ENCODE measurements at regions not wholly inside any gene's neighbourhood (a gene's known extent, or its start where the extent isn't known, plus 50 kb on each side); places are given as distances from the start of the nearest gene placed in this dataset.

DNA sequence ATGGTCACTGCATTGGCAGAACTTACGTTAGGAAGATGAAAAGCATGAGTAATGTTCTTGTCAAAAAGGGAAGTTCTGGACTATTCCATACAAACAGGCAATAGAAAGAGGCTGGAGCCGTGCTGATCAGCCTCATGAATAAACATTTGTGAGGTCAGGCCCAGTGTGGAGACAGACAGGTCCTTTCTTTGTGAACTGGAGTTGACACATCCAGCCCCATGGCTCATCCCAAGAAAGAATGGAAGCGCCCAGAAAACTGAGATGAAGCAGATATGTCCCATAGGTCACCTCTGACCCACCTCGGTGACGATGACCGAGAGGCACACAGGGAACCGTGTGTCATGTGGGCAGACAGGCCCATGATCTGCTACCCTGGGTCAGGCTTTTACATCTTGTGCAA, 276.0 kb upstream of the SGK1 start:
- no peaks in the 10 kb centered on the region for H3K27me3 Mint-ChIP-seq
- DNase-seq (ENCODE audit: low spot score, unreplicated experiment), result no peak
- H3K4me1 Mint-ChIP-seq (ENCODE audit: low read depth), result peaks cover 5% of the 10 kb centered on the region
- H3K4me3 Mint-ChIP-seq (ENCODE audit: low read depth), result no peak overlapping the region
- TF ChIP-seq, protein P1, sequence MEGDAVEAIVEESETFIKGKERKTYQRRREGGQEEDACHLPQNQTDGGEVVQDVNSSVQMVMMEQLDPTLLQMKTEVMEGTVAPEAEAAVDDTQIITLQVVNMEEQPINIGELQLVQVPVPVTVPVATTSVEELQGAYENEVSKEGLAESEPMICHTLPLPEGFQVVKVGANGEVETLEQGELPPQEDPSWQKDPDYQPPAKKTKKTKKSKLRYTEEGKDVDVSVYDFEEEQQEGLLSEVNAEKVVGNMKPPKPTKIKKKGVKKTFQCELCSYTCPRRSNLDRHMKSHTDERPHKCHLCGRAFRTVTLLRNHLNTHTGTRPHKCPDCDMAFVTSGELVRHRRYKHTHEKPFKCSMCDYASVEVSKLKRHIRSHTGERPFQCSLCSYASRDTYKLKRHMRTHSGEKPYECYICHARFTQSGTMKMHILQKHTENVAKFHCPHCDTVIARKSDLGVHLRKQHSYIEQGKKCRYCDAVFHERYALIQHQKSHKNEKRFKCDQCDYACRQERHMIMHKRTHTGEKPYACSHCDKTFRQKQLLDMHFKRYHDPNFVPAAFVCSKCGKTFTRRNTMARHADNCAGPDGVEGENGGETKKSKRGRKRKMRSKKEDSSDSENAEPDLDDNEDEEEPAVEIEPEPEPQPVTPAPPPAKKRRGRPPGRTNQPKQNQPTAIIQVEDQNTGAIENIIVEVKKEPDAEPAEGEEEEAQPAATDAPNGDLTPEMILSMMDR (IDR thresholded peaks at IDR 0.05; ENCODE audit: unreplicated experiment), result no peak
- no peaks in the 10 kb centered on the region for H3K9me3 Mint-ChIP-seq (ENCODE audit: low read depth)
- no peaks in the 10 kb centered on the region for H3K36me3 Mint-ChIP-seq (ENCODE audit: insufficient read depth)
- H3K27ac Mint-ChIP-seq, result no peak overlapping the region

DNA sequence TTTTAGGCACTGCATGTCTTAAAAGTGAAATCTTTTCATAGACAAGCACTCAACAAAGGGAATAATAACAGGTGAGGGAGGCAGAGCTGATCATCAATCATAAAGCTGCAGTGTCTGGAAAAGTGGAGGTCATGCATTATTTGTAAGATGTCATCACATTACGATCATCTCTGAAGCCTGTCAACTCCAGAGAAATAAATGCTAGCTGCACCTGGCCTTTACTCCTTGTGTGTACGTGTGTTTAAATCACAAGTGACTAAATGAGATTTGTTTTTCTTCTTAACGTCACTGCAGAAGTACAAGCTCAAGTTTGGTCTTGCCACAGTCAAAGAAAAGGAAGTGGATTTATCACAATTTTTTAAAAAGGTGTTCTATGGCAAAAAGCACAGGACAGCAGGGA, 275.5 kb upstream of the SGK1 start:
- Mint-ChIP-seq H3K4me1 (ENCODE audit: low read depth) (peaks cover 5% of the 10 kb centered on the region), H3K4me3 (ENCODE audit: low read depth) (no peak overlapping the region), H3K9me3 (ENCODE audit: low read depth) (no peaks in the 10 kb centered on the region), H3K27ac (no peak overlapping the region), H3K36me3 (ENCODE audit: insufficient read depth) (no peaks in the 10 kb centered on the region), H3K27me3 (no peaks in the 10 kb centered on the region)
- no peak for DNase-seq (ENCODE audit: low spot score, unreplicated experiment)
- TF ChIP-seq, protein P1 (IDR thresholded peaks at IDR 0.05; ENCODE audit: unreplicated experiment), result no peak

DNA sequence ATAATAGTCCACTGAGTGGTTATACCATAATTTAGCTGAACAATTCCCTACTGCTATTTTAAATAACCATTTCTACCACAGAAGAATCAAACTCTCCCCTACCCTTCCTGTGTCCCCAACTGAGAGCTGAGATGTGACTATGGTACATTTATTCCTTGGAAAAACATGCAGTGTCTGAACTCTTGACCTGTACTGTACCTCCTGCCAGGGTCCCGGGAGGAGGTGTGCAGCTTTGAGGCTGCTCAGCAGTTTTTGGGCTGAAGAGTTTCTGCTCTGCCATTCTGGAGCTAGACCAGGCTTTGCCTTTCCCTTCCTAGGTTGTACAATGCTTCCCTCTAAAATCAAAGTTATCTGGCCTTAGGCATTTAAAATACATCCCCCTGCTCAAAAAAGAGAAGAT, 275.1 kb upstream of the SGK1 start:
- Mint-ChIP-seq H3K27ac (no peak overlapping the region), H3K4me3 (ENCODE audit: low read depth) (no peak overlapping the region), H3K4me1 (ENCODE audit: low read depth) (peaks cover 5% of the 10 kb centered on the region), H3K9me3 (ENCODE audit: low read depth) (no peaks in the 10 kb centered on the region), H3K27me3 (no peaks in the 10 kb centered on the region), H3K36me3 (ENCODE audit: insufficient read depth) (no peaks in the 10 kb centered on the region)
- TF ChIP-seq, protein P1 (IDR thresholded peaks at IDR 0.05; ENCODE audit: unreplicated experiment), result no peak
- no peak for DNase-seq (ENCODE audit: low spot score, unreplicated experiment)

DNA sequence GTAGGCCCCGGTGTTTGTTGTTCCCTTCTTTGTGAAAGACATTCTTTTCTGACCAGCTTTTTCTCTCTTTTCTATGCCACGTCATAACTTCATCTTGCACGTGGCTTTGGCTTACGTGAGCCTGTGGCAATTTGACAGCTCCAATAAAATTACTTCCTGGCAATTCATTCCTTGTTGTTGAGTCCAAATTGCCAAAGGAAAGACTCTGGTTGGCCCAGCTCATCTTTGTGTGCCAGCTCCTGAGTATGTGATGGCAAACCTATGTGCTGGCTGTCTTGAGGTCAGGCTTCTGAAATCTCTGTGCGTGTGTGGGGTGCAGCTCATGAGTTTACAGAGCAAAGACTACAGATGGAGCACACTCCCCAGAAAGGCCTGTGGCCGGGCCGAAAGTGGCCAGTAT, 272.5 kb upstream of the SGK1 start:
- H3K27me3 Mint-ChIP-seq, result no peaks in the 10 kb centered on the region
- no peak overlapping the region for H3K27ac Mint-ChIP-seq
- no peak overlapping the region for H3K4me3 Mint-ChIP-seq (ENCODE audit: low read depth)
- H3K9me3 Mint-ChIP-seq (ENCODE audit: low read depth), result no peaks in the 10 kb centered on the region
- no peak for DNase-seq (ENCODE audit: low spot score, unreplicated experiment)
- H3K36me3 Mint-ChIP-seq (ENCODE audit: insufficient read depth), result no peaks in the 10 kb centered on the region
- TF ChIP-seq, protein P1 (IDR thresholded peaks at IDR 0.05; ENCODE audit: unreplicated experiment), result no peak
- peaks cover 5% of the 10 kb centered on the region for H3K4me1 Mint-ChIP-seq (ENCODE audit: low read depth)

DNA sequence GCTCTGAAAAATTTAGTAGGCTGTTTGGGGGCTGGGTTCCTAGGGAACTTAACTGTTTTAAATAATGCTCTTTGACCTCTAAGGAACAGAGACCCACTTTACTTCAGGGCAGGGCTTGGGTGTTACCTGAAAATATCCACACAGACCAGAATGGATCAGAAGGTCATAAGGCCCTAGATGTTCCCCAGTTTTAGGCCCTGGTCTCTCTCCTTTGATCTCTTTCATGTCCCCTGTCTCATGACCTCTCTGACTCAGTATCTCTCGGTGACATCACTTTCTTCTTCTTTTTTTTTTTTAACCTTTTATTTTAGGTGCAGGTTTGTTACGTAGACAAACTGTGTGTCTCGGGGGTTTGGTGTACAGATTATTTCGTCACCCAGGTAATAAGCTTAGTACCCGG, 272.1 kb upstream of the SGK1 start:
- Mint-ChIP-seq H3K27me3 (no peaks in the 10 kb centered on the region), H3K27ac (no peak overlapping the region), H3K9me3 (ENCODE audit: low read depth) (no peaks in the 10 kb centered on the region), H3K4me1 (ENCODE audit: low read depth) (peaks cover 5% of the 10 kb centered on the region), H3K36me3 (ENCODE audit: insufficient read depth) (no peaks in the 10 kb centered on the region), H3K4me3 (ENCODE audit: low read depth) (no peak overlapping the region)
- DNase-seq (ENCODE audit: low spot score, unreplicated experiment), result no peak
- TF ChIP-seq, protein P1 (IDR thresholded peaks at IDR 0.05; ENCODE audit: unreplicated experiment), result no peak
